ENCODE measurements at regions not wholly inside any gene's neighbourhood (a gene's known extent, or its start where the extent isn't known, plus 50 kb on each side); places are given as distances from the start of the nearest gene placed in this dataset.

GRCh38 chr12:67919406-67919805 is 69.8 kb upstream of the IFNG-AS1 start:
- no peak for DNase-seq (ENCODE audit: low read depth in 1 of 2, low spot score in 1 of 2)
- H3K27ac ChIP-seq, result peak overlapping the region in 1 of 2 experiments; percentile 43; a peak in 1 of 6 replicates
- FAIRE-seq, result no peak
- WGBS (ENCODE audit: missing lambda C conversion rate), result 44% methylated on average over 2 of the region's 2 CpGs
- H3K4me2 ChIP-seq, result peak overlapping the region; percentile 43; the same call in 2 of the 3 replicates
- no peak overlapping the region for H3K4me3 ChIP-seq
- TF ChIP-seq ZSCAN20 (CRISPR knock-in tag; IDR thresholded peaks at IDR 0.05) (no peak), FOSL2 (IDR thresholded peaks at IDR 0.05) (0 out of 2 replicates have a peak, but pooled peaks have one; percentile 8), FOSL2 (CRISPR knock-in tag; IDR thresholded peaks at IDR 0.05) (peak; percentile 52; the same call in 1 of the 2 replicates), ATOH8 (CRISPR knock-in tag; IDR thresholded peaks at IDR 0.05; ENCODE audit: low read depth) (no peak), MAFK (IDR thresholded peaks at IDR 0.05; ENCODE audit: partially characterized antibody) (peak; percentile 22)
- peaks cover 28% of the 10 kb centered on the region for H3K4me1 ChIP-seq
- ChIA-PET POLR2A (no interaction called here), CTCF (interaction anchor here (1.0 kb wide), 1 partner anchor 9 kb away, joined by 3 read pairs; no protein-coding TSS in a partner anchor)
- peak in 1 of 2 experiments; percentile 53; a peak in 2 of 6 replicates for ATAC-seq
- H3K9me3 ChIP-seq, result no peaks in the 10 kb centered on the region

- no peak for DNase-seq (ENCODE audit: low read depth in 1 of 2, low spot score in 1 of 2)
- ATAC-seq, result no peak
- Histone ChIP-seq H3K4me3 (no peak overlapping the region), H3K27ac (peak overlapping the region in 1 of 2 experiments; percentile 43; a peak in 1 of 6 replicates), H3K4me2 (no peak overlapping the region), H3K9me3 (no peaks in the 10 kb centered on the region), H3K4me1 (peaks cover 28% of the 10 kb centered on the region)
- TF ChIP-seq CTCF (IDR thresholded peaks at IDR 0.05) (no peak), HEYL (CRISPR knock-in tag; IDR thresholded peaks at IDR 0.05) (no peak), POLR2A (IDR thresholded peaks at IDR 0.05; ENCODE audit: low read length) (no peak), CHD2 (IDR thresholded peaks at IDR 0.05; ENCODE audit: low read length, partially characterized antibody) (no peak)
- TF ChIP-seq, protein P1, sequence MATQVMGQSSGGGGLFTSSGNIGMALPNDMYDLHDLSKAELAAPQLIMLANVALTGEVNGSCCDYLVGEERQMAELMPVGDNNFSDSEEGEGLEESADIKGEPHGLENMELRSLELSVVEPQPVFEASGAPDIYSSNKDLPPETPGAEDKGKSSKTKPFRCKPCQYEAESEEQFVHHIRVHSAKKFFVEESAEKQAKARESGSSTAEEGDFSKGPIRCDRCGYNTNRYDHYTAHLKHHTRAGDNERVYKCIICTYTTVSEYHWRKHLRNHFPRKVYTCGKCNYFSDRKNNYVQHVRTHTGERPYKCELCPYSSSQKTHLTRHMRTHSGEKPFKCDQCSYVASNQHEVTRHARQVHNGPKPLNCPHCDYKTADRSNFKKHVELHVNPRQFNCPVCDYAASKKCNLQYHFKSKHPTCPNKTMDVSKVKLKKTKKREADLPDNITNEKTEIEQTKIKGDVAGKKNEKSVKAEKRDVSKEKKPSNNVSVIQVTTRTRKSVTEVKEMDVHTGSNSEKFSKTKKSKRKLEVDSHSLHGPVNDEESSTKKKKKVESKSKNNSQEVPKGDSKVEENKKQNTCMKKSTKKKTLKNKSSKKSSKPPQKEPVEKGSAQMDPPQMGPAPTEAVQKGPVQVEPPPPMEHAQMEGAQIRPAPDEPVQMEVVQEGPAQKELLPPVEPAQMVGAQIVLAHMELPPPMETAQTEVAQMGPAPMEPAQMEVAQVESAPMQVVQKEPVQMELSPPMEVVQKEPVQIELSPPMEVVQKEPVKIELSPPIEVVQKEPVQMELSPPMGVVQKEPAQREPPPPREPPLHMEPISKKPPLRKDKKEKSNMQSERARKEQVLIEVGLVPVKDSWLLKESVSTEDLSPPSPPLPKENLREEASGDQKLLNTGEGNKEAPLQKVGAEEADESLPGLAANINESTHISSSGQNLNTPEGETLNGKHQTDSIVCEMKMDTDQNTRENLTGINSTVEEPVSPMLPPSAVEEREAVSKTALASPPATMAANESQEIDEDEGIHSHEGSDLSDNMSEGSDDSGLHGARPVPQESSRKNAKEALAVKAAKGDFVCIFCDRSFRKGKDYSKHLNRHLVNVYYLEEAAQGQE (IDR thresholded peaks at IDR 0.05), result no peak
- TF ChIP-seq, protein P2, sequence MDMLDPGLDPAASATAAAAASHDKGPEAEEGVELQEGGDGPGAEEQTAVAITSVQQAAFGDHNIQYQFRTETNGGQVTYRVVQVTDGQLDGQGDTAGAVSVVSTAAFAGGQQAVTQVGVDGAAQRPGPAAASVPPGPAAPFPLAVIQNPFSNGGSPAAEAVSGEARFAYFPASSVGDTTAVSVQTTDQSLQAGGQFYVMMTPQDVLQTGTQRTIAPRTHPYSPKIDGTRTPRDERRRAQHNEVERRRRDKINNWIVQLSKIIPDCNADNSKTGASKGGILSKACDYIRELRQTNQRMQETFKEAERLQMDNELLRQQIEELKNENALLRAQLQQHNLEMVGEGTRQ (IDR thresholded peaks at IDR 0.05), result no peak
- 53% methylated on average over 2 of the region's 2 CpGs for WGBS (ENCODE audit: missing lambda C conversion rate)
- no peak for FAIRE-seq
- POLR2A ChIA-PET, result no interaction called here
- CTCF ChIA-PET, result interaction anchor here (1.0 to 2.1 kb wide), 2 partner anchors 8 to 19 kb away, joined by 3 to 7 read pairs; no protein-coding TSS in a partner anchor
Measured at GRCh38 chr12:67920413-67920812, 68.8 kb upstream of the IFNG-AS1 start.

DNA sequence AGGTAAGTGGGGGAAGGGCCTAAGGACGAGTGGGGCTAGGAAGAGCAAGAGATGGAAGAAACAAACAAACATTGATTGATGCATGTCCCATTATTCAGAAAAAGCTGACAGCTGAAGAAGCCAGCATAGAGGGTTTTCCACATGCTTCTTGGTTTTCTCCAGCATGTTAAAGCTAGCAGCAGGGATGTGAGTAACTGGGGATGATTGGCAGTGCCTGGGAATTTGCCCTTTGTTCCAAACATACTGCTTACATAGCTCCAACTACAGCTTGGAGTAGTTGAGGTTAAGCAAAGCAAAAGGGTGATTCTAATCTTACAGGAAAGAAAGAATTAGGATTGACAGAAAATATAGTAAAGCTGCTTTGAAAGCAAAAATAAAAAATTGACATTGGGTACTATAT is 68.0 kb upstream of the IFNG-AS1 start:
- Histone ChIP-seq H3K4me1 (peaks cover 28% of the 10 kb centered on the region), H3K4me3 (no peak overlapping the region), H3K9me3 (no peaks in the 10 kb centered on the region), H3K4me2 (0 out of 3 replicates have a peak overlapping the region, but pooled peaks have one; percentile 9), H3K27ac (no peak overlapping the region)
- no peak for DNase-seq (ENCODE audit: low read depth in 1 of 2, low spot score in 1 of 2)
- TF ChIP-seq RFX5 (IDR thresholded peaks at IDR 0.05) (no peak), HOXB5 (CRISPR knock-in tag; IDR thresholded peaks at IDR 0.05) (no peak), FOSB (CRISPR knock-in tag; IDR thresholded peaks at IDR 0.05) (no peak), CHD4 (IDR thresholded peaks at IDR 0.05; ENCODE audit: borderline replicate concordance) (no peak), CBX8 (IDR thresholded peaks at IDR 0.05) (no peak), ZSCAN20 (CRISPR knock-in tag; IDR thresholded peaks at IDR 0.05) (no peak)
- TF ChIP-seq, protein P3, sequence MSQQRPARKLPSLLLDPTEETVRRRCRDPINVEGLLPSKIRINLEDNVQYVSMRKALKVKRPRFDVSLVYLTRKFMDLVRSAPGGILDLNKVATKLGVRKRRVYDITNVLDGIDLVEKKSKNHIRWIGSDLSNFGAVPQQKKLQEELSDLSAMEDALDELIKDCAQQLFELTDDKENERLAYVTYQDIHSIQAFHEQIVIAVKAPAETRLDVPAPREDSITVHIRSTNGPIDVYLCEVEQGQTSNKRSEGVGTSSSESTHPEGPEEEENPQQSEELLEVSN (IDR thresholded peaks at IDR 0.05; ENCODE audit: borderline replicate concordance, low read depth), result no peak
- WGBS (ENCODE audit: missing lambda C conversion rate), result 6% methylated on average over 1 of the region's 1 CpG
- ChIA-PET POLR2A (interaction anchor here (1.1 kb wide), 1 partner anchor 20 kb away, joined by 3 read pairs; no protein-coding TSS in a partner anchor), CTCF (interaction anchor here (0.8 to 2.1 kb wide), 3 partner anchors 8 to 21 kb away, joined by 3 to 7 read pairs (median 3); no protein-coding TSS in a partner anchor)
- peak; percentile 31 to 33; a peak in 1 of 6 replicates for ATAC-seq
- no peak for FAIRE-seq

Measured in A549 (cell line).